ENCODE measurements at regions not wholly inside any gene's neighbourhood (a gene's known extent, or its start where the extent isn't known, plus 50 kb on each side); places are given as distances from the start of the nearest gene placed in this dataset.

- Histone ChIP-seq H3K4me1 (ENCODE audit: control insufficient read depth, insufficient read depth, low read length) (no peaks in the 10 kb centered on the region; the same call in 1 of the 2 replicates), H2BK120ac (ENCODE audit: low read depth, low read length) (no peak overlapping the region), H2BK15ac (ENCODE audit: low read depth, low read length) (peak overlapping the region; percentile 20; the same call in 1 of the 3 replicates), H4K91ac (ENCODE audit: insufficient read depth, low read depth, low read length) (no peak overlapping the region), H4K5ac (ENCODE audit: low read depth, low read length) (no peak overlapping the region), H3K9me1 (ENCODE audit: insufficient read depth, low read length) (0 out of 2 replicates have a peak, but pooled peaks cover 4% of the 10 kb centered on the region), H3K36me3 (ENCODE audit: control insufficient read depth, insufficient read depth, low read length) (no peaks in the 10 kb centered on the region), H3K56ac (ENCODE audit: extremely low read depth, insufficient read depth, low read length) (no peak overlapping the region), H3K9me3 (ENCODE audit: control insufficient read depth, insufficient read depth, low read length) (no peaks in the 10 kb centered on the region), H4K8ac (ENCODE audit: low read depth in 2 of 2, low read length in 2 of 2) (peak overlapping the region in 1 of 2 experiments; percentile 54; a peak in 1 of 4 replicates), H3K79me1 (ENCODE audit: low read depth in 1 of 2, low read length in 2 of 2) (no peaks in the 10 kb centered on the region), H4K20me1 (ENCODE audit: insufficient read depth, low read length) (no peaks in the 10 kb centered on the region), H2BK5ac (ENCODE audit: low read depth, low read length, poor library complexity, severe bottlenecking) (no peak overlapping the region), H2AFZ (replicated peaks; ENCODE audit: low read length, poor library complexity) (no peak overlapping the region), H2AK9ac (replicated peaks; ENCODE audit: low read depth, low read length, poor library complexity) (no peak overlapping the region), H3K4me2 (ENCODE audit: low read depth, low read length) (no peak overlapping the region), H2BK20ac (ENCODE audit: low read depth, low read length) (peak overlapping the region; percentile 62; the same call in 1 of the 2 replicates), H3K4me3 (ENCODE audit: insufficient read depth, low read depth, low read length) (no peak overlapping the region), H3K4ac (ENCODE audit: low read depth, low read length) (no peak overlapping the region), H3K9ac (ENCODE audit: low read depth, low read length) (no peak overlapping the region), H3K27ac (ENCODE audit: insufficient read depth, low read length) (no peak overlapping the region), H3K18ac (ENCODE audit: low read depth, low read length) (no peak overlapping the region), H2AK5ac (ENCODE audit: low read depth, low read length) (peak overlapping the region; percentile 53), H3K14ac (replicated peaks; ENCODE audit: low read depth, low read length) (0 out of 2 replicates have a peak overlapping the region, but pooled peaks have one; percentile 7), H3K27me3 (ENCODE audit: control insufficient read depth, insufficient read depth, low read length) (no peaks in the 10 kb centered on the region), H3K23ac (ENCODE audit: low read depth, low read length) (no peak overlapping the region)
- intact Hi-C loops (cut with micrococcal nuclease): no loop called here
- dilution Hi-C loops (cut with HindIII; ENCODE audit: low sequenced_read_pairs, unreplicated experiment): no loop called here
- no CpG with 5 or more reads among the region's 1 CpG for WGBS, 2 experiments (ENCODE audit: extremely low coverage in 2 of 2, insufficient read length in 1 of 2)
- no peak for ATAC-seq (ENCODE audit: low read depth)
- ChIA-PET CTCF (interaction anchor here (1.2 kb wide), 1 partner anchor 11 kb away, joined by 5 read pairs; no protein-coding TSS in a partner anchor), POLR2A (ENCODE audit: unreplicated experiment) (no interaction called here)
- DNase-seq: no peak
- BruUV-seq (replicated peaks): no TSS peak
- in situ Hi-C loops (cut with MboI; ENCODE audit: low sequenced_read_pairs): no loop called here
- TF ChIP-seq CEBPB (IDR thresholded peaks at IDR 0.05; ENCODE audit: low read depth, low read length) (no peak), MAZ (IDR thresholded peaks at IDR 0.05; ENCODE audit: borderline replicate concordance, low read depth, low read length) (no peak), MAFK (IDR thresholded peaks at IDR 0.05; ENCODE audit: low read depth, low read length) (no peak)
- TF ChIP-seq, protein P1, sequence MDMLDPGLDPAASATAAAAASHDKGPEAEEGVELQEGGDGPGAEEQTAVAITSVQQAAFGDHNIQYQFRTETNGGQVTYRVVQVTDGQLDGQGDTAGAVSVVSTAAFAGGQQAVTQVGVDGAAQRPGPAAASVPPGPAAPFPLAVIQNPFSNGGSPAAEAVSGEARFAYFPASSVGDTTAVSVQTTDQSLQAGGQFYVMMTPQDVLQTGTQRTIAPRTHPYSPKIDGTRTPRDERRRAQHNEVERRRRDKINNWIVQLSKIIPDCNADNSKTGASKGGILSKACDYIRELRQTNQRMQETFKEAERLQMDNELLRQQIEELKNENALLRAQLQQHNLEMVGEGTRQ (IDR thresholded peaks at IDR 0.05; ENCODE audit: low read depth, low read length): no peak
Observed at GRCh38 chr6:132072831-132073230, 121.7 kb upstream of the CCN2 start.

All from IMR-90 (cell line).